ENCODE measurements at regions not wholly inside any gene's neighbourhood (a gene's known extent, or its start where the extent isn't known, plus 50 kb on each side); places are given as distances from the start of the nearest gene placed in this dataset.

DNA sequence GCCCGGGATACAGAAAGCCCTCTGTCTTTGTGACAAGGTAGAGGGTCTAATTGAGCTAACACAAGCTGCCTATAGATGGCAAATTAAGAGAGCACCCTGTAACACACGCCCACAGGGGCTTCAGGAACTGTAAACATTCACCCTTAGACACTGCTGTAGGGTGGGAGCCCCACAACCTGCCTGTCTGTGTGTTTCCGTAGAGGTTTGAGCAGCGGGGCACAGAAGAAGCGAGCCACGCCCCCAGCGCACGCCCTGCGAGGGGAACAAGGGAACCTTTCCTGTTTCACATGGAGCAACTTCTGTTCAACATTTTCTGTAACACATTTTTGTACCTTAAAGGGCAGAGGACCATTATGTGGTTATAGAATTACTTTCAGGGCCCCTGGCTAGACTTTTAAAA, 231.7 kb upstream of the EXOC2 start:
- TF ChIP-seq, protein P1, sequence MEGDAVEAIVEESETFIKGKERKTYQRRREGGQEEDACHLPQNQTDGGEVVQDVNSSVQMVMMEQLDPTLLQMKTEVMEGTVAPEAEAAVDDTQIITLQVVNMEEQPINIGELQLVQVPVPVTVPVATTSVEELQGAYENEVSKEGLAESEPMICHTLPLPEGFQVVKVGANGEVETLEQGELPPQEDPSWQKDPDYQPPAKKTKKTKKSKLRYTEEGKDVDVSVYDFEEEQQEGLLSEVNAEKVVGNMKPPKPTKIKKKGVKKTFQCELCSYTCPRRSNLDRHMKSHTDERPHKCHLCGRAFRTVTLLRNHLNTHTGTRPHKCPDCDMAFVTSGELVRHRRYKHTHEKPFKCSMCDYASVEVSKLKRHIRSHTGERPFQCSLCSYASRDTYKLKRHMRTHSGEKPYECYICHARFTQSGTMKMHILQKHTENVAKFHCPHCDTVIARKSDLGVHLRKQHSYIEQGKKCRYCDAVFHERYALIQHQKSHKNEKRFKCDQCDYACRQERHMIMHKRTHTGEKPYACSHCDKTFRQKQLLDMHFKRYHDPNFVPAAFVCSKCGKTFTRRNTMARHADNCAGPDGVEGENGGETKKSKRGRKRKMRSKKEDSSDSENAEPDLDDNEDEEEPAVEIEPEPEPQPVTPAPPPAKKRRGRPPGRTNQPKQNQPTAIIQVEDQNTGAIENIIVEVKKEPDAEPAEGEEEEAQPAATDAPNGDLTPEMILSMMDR (IDR thresholded peaks at IDR 0.05; ENCODE audit: low read depth, low read length), result no peak
- H3K4me3 ChIP-seq (replicated peaks in 1 of 2; ENCODE audit: low read depth in 2 of 2, low read length in 2 of 2), result no peak overlapping the region

DNA sequence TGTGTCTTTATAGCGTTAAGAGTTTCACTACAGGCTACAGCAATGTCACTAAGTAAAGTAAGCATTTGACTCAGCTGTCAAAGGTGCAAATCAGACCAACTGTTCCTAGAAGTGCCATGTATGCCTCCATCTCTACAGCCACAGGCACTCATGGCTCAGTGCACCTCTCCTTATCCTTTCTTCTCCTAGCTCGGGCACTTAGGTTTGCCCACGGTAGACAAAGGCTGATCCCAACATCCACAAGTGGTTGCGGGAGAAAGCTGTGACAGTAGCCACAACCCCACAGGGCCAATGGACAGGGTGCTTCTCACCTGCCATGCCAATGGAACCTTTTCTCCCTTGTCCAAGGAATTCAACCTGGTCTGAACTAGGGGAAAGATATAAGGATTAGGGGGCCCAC, 228.5 kb upstream of the EXOC2 start:
- no peak overlapping the region for H3K4me3 ChIP-seq (replicated peaks in 1 of 2; ENCODE audit: low read depth in 2 of 2, low read length in 2 of 2)
- DNase-seq (ENCODE audit: low read depth in 2 of 2), result no peak
- TF ChIP-seq, protein P1 (IDR thresholded peaks at IDR 0.05; ENCODE audit: low read depth, low read length), result no peak

More for the DNA sequence above, 231.7 kb upstream of the EXOC2 start:
- no peak for DNase-seq (ENCODE audit: low read depth in 2 of 2)

DNA sequence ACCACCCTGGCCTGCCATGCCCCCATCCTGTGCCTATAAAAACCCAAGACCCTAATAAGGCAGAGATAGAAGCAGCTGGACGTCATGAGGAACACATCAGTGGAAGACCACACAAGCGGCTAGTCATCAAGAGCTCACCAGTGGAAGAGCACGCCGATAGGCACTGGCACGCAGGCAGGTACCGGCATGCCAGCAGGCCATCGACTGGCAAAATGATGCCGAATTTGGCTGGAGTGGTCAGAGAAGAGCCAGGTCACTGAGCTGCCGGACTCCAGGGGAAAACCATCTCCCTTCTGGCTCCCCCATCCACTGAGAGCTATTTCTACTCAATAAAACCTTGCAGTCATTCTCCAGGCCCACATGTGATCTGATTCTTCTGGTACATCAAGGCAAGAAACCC, 227.6 kb upstream of the EXOC2 start:
- no peak for DNase-seq (ENCODE audit: low read depth in 2 of 2)
- TF ChIP-seq, protein P1 (IDR thresholded peaks at IDR 0.05; ENCODE audit: low read depth, low read length), result no peak
- no peak overlapping the region for H3K4me3 ChIP-seq (replicated peaks in 1 of 2; ENCODE audit: low read depth in 2 of 2, low read length in 2 of 2)

DNA sequence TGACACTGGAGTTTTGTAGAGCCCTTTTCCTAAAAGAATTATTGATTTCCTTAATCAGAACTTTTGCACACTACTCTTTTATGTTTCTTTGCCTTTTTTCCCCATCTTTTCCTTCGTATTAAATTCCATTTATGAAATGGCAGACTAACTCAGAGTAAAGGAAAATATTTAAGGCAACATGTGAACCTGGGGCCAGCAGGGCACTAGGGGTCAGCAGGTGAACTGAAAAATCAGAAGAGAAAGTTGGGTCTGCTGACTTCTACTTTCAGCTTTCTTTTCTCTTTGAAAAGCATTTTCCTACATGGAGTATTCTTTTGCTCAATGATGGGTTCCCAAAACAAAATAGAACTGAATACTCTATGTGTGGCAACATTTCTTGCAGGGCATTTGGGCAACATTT, 226.6 kb upstream of the EXOC2 start:
- no peak for DNase-seq (ENCODE audit: low read depth in 2 of 2)
- H3K4me3 ChIP-seq (replicated peaks in 1 of 2; ENCODE audit: low read depth in 2 of 2, low read length in 2 of 2), result no peak overlapping the region
- TF ChIP-seq, protein P1 (IDR thresholded peaks at IDR 0.05; ENCODE audit: low read depth, low read length), result no peak

DNA sequence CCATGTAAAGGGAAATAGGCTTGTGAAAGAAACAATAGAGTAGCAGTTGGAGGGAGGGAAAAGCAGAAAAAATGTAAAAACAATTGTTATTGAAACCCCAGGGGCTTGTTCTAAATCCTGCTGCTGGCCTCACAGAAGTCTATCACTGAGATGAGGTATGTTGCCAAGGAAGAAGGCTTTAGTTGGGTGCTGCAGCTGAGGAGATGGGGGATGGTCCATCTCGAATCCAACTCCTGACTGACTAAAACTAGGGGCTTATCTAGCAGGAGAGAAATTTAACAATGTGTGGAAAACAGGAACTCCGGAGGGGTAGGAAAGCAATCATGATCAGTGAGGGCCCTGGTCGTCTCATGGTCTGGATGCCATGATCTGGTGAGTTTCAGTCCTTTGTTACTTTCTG, 225.0 kb upstream of the EXOC2 start:
- no peak overlapping the region for H3K4me3 ChIP-seq (replicated peaks in 1 of 2; ENCODE audit: low read depth in 2 of 2, low read length in 2 of 2)
- DNase-seq (ENCODE audit: low read depth in 2 of 2), result no peak
- TF ChIP-seq, protein P1 (IDR thresholded peaks at IDR 0.05; ENCODE audit: low read depth, low read length), result no peak

DNA sequence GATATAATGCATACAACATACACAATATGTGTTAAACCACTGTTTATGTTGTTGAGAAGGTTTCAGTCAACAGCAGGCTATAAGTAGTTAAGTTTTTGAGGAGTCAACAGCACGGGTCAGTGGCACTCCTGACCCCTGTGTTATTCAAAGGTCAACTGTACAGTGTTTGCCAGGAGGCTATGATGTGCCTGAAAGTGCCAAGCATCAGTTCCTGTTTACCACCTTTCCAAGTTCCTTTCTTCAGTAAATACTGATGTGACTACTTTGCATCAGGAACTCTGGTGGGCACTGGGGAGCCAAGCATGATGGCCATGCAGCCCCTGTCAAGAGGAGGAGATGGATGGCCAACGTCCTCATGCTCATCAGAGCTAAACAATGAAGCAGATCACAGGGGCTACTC, 224.4 kb upstream of the EXOC2 start:
- DNase-seq (ENCODE audit: low read depth in 2 of 2), result no peak
- TF ChIP-seq, protein P1 (IDR thresholded peaks at IDR 0.05; ENCODE audit: low read depth, low read length), result no peak

DNA sequence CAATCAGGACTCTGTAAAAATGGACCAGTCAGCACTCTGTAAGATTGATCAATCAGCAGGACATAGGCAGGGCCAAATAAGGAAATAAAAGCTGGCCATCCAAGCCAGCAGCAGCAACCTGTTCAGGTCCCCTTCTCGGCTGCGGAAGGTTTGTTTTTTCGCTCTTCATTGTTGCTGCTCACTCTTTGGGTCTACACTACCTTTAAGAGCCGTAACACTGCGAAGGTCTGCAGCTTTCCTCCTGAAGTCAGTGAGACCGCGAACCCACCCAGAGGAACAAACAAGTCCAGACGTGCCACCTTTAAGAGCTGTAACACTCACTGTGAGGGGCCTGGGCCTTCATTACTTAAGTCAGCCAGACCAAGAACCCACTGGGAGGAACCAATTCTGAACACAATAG, 223.2 kb upstream of the EXOC2 start:
- TF ChIP-seq, protein P1 (IDR thresholded peaks at IDR 0.05; ENCODE audit: low read depth, low read length), result no peak
- no peak overlapping the region for H3K4me3 ChIP-seq (replicated peaks in 1 of 2; ENCODE audit: low read depth in 2 of 2, low read length in 2 of 2)
- DNase-seq (ENCODE audit: low read depth in 2 of 2), result no peak

More for the DNA sequence above, 224.4 kb upstream of the EXOC2 start:
- H3K4me3 ChIP-seq (replicated peaks in 1 of 2; ENCODE audit: low read depth in 2 of 2, low read length in 2 of 2), result no peak overlapping the region
